ENCODE measurements at regions not wholly inside any gene's neighbourhood (a gene's known extent, or its start where the extent isn't known, plus 50 kb on each side); places are given as distances from the start of the nearest gene placed in this dataset.

GRCh38 chr5:155759252-155759651 lies 567.7 kb upstream of the SGCD start:
- no peak overlapping the region for H3K4me2 ChIP-seq (ENCODE audit: insufficient read depth, low read length)
- H3K36me3 ChIP-seq (ENCODE audit: insufficient read depth, low read length) = no peaks in the 10 kb centered on the region
- no peaks in the 10 kb centered on the region for H3K79me2 ChIP-seq (ENCODE audit: insufficient read depth, low read length)
- no peak overlapping the region for H3K4me3 ChIP-seq (ENCODE audit: low read depth in 1 of 2, low read length in 2 of 2)
- H3K27me3 ChIP-seq (ENCODE audit: insufficient read depth, low read length, poor library complexity) = no peaks in the 10 kb centered on the region
- H2AFZ ChIP-seq (ENCODE audit: low read depth, low read length) = no peak overlapping the region
- H3K27ac ChIP-seq (ENCODE audit: low read length) = no peak overlapping the region
- no peak for TF ChIP-seq CTCF (IDR thresholded peaks at IDR 0.05; ENCODE audit: borderline replicate concordance, extremely low read depth, low read length, poor library complexity, severe bottlenecking)
- TF ChIP-seq EZH2 (IDR thresholded peaks at IDR 0.05; ENCODE audit: borderline replicate concordance, low read depth, low read length, severe bottlenecking) = no peak
- ATAC-seq (ENCODE audit: insufficient read depth, low read depth) = no peak
- H4K20me1 ChIP-seq (ENCODE audit: insufficient read depth, low read length) = no peaks in the 10 kb centered on the region
- no peak overlapping the region for H3K9ac ChIP-seq (ENCODE audit: low read depth, low read length)
- no peaks in the 10 kb centered on the region for H3K4me1 ChIP-seq (ENCODE audit: insufficient read depth, low read length)
- DNase-seq = no peak
- no peaks in the 10 kb centered on the region for H3K9me3 ChIP-seq (ENCODE audit: insufficient read depth, low read length, severe bottlenecking)

- H3K36me3 ChIP-seq (ENCODE audit: insufficient read depth, low read length) = no peaks in the 10 kb centered on the region
- no peak for ATAC-seq (ENCODE audit: insufficient read depth, low read depth)
- no peak overlapping the region for H3K27ac ChIP-seq (ENCODE audit: low read length)
- TF ChIP-seq CTCF (IDR thresholded peaks at IDR 0.05; ENCODE audit: borderline replicate concordance, extremely low read depth, low read length, poor library complexity, severe bottlenecking) (no peak), EZH2 (IDR thresholded peaks at IDR 0.05; ENCODE audit: borderline replicate concordance, low read depth, low read length, severe bottlenecking) (no peak)
- H4K20me1 ChIP-seq (ENCODE audit: insufficient read depth, low read length) = no peaks in the 10 kb centered on the region
- no peak overlapping the region for H3K9ac ChIP-seq (ENCODE audit: low read depth, low read length)
- H3K79me2 ChIP-seq (ENCODE audit: insufficient read depth, low read length) = no peaks in the 10 kb centered on the region
- H3K27me3 ChIP-seq (ENCODE audit: insufficient read depth, low read length, poor library complexity) = no peaks in the 10 kb centered on the region
- no peak overlapping the region for H3K4me3 ChIP-seq (ENCODE audit: low read depth in 1 of 2, low read length in 2 of 2)
- no peak for DNase-seq
- H3K4me2 ChIP-seq (ENCODE audit: insufficient read depth, low read length) = no peak overlapping the region
- H2AFZ ChIP-seq (ENCODE audit: low read depth, low read length) = no peak overlapping the region
- no peaks in the 10 kb centered on the region for H3K4me1 ChIP-seq (ENCODE audit: insufficient read depth, low read length)
- H3K9me3 ChIP-seq (ENCODE audit: insufficient read depth, low read length, severe bottlenecking) = no peaks in the 10 kb centered on the region
Observed at GRCh38 chr5:155759984-155760383, 567.0 kb upstream of the SGCD start.

- no peak for ATAC-seq (ENCODE audit: insufficient read depth, low read depth)
- DNase-seq = no peak
Observed at GRCh38 chr5:155761502-155761901, 565.5 kb upstream of the SGCD start.

More at GRCh38 chr5:155761502-155761901, 565.5 kb upstream of the SGCD start:
- Histone ChIP-seq H3K4me2 (ENCODE audit: insufficient read depth, low read length) (no peak overlapping the region), H3K9me3 (ENCODE audit: insufficient read depth, low read length, severe bottlenecking) (no peaks in the 10 kb centered on the region), H4K20me1 (ENCODE audit: insufficient read depth, low read length) (no peaks in the 10 kb centered on the region), H3K27ac (ENCODE audit: low read length) (no peak overlapping the region), H3K9ac (ENCODE audit: low read depth, low read length) (no peak overlapping the region), H3K79me2 (ENCODE audit: insufficient read depth, low read length) (no peaks in the 10 kb centered on the region), H3K4me1 (ENCODE audit: insufficient read depth, low read length) (no peaks in the 10 kb centered on the region), H2AFZ (ENCODE audit: low read depth, low read length) (no peak overlapping the region), H3K27me3 (ENCODE audit: insufficient read depth, low read length, poor library complexity) (no peaks in the 10 kb centered on the region), H3K4me3 (ENCODE audit: low read depth in 1 of 2, low read length in 2 of 2) (no peak overlapping the region), H3K36me3 (ENCODE audit: insufficient read depth, low read length) (no peaks in the 10 kb centered on the region)
- TF ChIP-seq EZH2 (IDR thresholded peaks at IDR 0.05; ENCODE audit: borderline replicate concordance, low read depth, low read length, severe bottlenecking) (no peak), CTCF (IDR thresholded peaks at IDR 0.05; ENCODE audit: borderline replicate concordance, extremely low read depth, low read length, poor library complexity, severe bottlenecking) (no peak)

Measured in DND-41 (cell line).